Peyer's patch (tissue), 4 donors: ENCODE measurements at regions not wholly inside any gene's neighbourhood (a gene's known extent, or its start where the extent isn't known, plus 50 kb on each side); places are given as distances from the start of the nearest gene placed in this dataset.

Experiments
- DNase-seq, 3 donors: peaks; one replicate each; pipeline ENCODE4 v3.0.0-alpha.2; 2017 to 2019
- H3K27ac ChIP-seq, 4 donors: fragments of 200-600 bp; sonication (generic); one replicate each; pipeline ENCODE4 v1.5.1; 2016 to 2019
- H3K27me3 ChIP-seq, 2 donors: fragments of 200-600 bp; sonication (generic); one replicate each; pipeline ENCODE4 v1.5.1; 2019
- H3K36me3 ChIP-seq, 3 donors: fragments of 200-600 bp; sonication (generic); one replicate each; pipeline ENCODE4 v1.5.1; 2016 to 2019
- H3K4me1 ChIP-seq, 4 donors: fragments of 200-600 bp; sonication (generic); one replicate each; pipeline ENCODE4 v1.5.1; 2016 to 2019
- H3K4me3 ChIP-seq, 4 donors: fragments of 200-600 bp; sonication (generic); 1 replicate in 3 of 4; 2 replicates in 1 of 4; pipeline ENCODE4 v1.5.1; 2016 to 2019; ENCODE audit warnings: mild to moderate bottlenecking in 1 of 4
- H3K9me3 ChIP-seq, 4 donors: fragments of 200-600 bp; sonication (generic); one replicate each; pipeline ENCODE4 v1.5.1; 2016 to 2019; ENCODE audit warnings: mild to moderate bottlenecking in 1 of 4
- POLR2A ChIP-seq, 2 donors: fragments of 450-650 bp; IDR thresholded peaks; one replicate each; pipeline ENCODE4 v1.5.1; 2017; ENCODE audit warnings: antibody characterized with exemption in 2 of 2, mild to moderate bottlenecking in 2 of 2, moderate library complexity in 2 of 2
- TF ChIP-seq, protein P1 (sequence below), 6 experiments: fragments of 450-650 bp in 4 of 6; fragments of 200-600 bp in 2 of 6; sonication (generic) in 1 of 6; IDR thresholded peaks; one replicate each; pipeline ENCODE4 v1.5.1; 2017 to 2019; ENCODE audit warnings: antibody characterized with exemption in 6 of 6, mild to moderate bottlenecking in 3 of 6, moderate library complexity in 1 of 6

- TF ChIP-seq POLR2A (IDR thresholded peaks at IDR 0.05) = no peak
- TF ChIP-seq, protein P1, sequence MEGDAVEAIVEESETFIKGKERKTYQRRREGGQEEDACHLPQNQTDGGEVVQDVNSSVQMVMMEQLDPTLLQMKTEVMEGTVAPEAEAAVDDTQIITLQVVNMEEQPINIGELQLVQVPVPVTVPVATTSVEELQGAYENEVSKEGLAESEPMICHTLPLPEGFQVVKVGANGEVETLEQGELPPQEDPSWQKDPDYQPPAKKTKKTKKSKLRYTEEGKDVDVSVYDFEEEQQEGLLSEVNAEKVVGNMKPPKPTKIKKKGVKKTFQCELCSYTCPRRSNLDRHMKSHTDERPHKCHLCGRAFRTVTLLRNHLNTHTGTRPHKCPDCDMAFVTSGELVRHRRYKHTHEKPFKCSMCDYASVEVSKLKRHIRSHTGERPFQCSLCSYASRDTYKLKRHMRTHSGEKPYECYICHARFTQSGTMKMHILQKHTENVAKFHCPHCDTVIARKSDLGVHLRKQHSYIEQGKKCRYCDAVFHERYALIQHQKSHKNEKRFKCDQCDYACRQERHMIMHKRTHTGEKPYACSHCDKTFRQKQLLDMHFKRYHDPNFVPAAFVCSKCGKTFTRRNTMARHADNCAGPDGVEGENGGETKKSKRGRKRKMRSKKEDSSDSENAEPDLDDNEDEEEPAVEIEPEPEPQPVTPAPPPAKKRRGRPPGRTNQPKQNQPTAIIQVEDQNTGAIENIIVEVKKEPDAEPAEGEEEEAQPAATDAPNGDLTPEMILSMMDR (IDR thresholded peaks at IDR 0.05) = no peak
- DNase-seq = no peak
- Histone ChIP-seq H3K27me3 (no peaks in the 10 kb centered on the region), H3K9me3 (no peaks in the 10 kb centered on the region), H3K4me1 (no peaks in the 10 kb centered on the region), H3K27ac (no peak overlapping the region), H3K4me3 (no peak overlapping the region), H3K36me3 (no peaks in the 10 kb centered on the region)
Measured at GRCh38 chr11:101661559-101661958, 77.8 kb upstream of the TRPC6 start.
